GM12872 (cell line): ENCODE measurements at regions not wholly inside any gene's neighbourhood (a gene's known extent, or its start where the extent isn't known, plus 50 kb on each side); places are given as distances from the start of the nearest gene placed in this dataset.

Source experiments
- CTCF ChIP-seq: IDR thresholded peaks from 3 replicates; pipeline ENCODE4 v1.5.1; 2011; ENCODE audit warnings: low read depth, mild to moderate bottlenecking, low read length, moderate library complexity; ENCODE audit not compliant: insufficient read depth

DNA sequence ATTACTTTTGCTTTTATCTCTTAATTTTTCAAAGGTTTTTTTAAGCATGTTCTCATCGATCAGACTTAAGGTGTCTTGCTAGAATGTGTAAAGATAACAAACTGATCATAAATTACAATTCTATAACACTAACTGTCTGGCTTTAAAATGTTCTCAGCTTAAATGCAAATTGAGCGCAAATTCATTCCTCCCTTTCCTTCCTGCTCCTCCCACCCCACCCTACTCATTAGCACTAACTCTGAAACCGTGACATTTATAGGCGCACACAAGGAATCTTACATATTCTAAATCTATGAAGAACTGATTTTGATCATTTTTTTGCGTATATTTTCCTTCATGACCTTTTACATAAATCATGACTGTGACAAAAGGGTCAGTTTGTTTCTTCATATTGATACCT is 590.0 kb upstream of the DIAPH2 start:
- no peak for TF ChIP-seq CTCF

DNA sequence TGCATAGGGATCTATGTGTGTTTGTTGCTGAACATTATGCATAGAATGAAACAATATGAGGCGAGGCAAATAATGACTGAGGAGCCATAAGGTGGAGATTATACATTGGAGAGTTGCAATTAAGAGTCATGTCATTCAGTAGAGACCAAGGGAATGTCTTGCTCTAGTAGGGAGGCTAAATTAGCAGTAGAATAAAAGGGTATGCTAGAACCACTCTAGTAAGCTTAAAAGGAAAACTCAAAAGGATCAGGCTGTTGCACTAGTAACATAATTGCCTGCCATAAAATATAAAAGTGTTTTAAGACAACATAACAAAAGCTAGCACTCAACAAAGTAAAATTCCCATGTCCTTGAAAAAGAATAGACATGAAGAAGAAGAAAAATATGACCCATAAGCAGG is 586.2 kb upstream of the DIAPH2 start:
- no peak for TF ChIP-seq CTCF

- no peak for TF ChIP-seq CTCF
Observed at GRCh38 chrX:96102997-96103396, 581.6 kb upstream of the DIAPH2 start.

DNA sequence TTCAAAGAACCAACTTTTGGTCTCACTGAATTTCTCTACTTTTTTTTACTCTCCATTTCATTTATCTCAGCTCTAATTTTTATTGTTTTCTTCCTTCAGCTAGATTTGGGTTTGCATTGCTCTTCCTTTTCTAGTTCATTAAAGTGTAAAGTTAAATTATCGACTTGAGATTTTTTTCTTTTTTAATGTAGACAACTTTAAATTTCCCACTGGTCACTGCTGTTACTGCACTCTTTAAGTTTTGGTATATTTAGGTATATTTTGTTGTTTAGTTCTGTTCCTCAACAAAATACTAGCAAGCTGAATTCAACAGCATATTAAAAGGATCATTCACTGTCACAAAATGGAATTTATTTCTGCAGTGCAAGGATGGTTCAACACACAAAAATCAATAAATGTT is 572.0 kb upstream of the DIAPH2 start:
- TF ChIP-seq CTCF: no peak

DNA sequence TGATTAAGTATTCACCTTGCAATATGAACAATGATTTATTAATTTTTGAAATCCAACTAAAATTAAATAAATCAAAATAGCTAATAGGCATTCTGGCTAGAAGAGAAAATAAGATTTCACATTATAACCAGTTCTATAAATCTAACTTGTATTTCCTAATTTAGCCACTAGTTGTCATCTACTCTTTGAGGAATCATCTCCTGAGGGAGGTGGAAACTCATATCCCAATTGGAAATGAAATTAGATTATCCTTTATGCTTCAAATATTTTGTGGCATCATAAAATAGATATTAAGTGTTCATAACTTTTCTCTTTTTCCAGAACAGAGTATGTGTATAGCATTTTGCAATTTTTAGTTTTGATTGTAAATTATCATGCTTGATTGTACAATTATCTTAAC is 558.5 kb upstream of the DIAPH2 start:
- no peak for TF ChIP-seq CTCF

DNA sequence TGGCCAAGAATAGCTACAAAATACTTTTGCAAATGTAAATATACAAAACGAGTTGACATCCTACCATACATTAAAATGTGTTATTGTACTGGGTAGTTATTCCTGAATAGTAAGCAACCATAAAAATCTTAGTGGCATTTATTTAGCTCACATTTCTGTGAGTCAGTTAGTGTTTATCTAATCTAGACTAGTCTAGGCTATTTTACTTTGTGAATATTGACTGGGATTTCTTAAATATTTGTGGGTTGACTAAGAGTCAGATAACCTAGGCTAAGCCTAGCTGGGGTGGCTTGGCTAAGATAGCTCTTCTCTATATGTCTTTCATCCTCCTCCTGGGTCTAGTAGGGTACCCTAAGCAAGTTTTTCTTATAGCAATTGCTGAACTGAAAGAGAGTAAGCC is 543.8 kb upstream of the DIAPH2 start:
- TF ChIP-seq CTCF: no peak

DNA sequence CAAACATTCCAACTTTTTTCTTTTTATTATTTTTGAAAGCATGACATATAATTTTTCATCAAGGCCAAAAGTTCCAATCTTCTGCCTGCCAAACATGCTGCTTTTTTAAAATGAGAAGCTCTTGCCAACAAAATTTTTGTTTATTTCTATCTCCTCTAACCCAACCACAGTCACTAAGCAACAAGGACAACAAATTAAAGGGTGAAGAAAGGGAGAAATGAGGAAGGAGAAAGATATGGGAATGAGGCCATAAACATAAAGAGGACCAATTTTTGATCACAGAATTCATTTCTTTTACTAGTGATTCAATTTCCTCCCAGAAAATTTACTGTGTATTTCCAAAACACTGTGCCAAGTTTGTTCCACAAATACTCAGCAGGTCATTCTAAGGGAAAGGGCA is 537.0 kb upstream of the DIAPH2 start:
- TF ChIP-seq CTCF: no peak

- no peak for TF ChIP-seq CTCF
Observed at GRCh38 chrX:96170626-96171025, 514.0 kb upstream of the DIAPH2 start.
